Pancreas (tissue), 10 donors: ENCODE measurements at regions not wholly inside any gene's neighbourhood (a gene's known extent, or its start where the extent isn't known, plus 50 kb on each side); places are given as distances from the start of the nearest gene placed in this dataset.

ENCODE experiments used
- ATAC-seq, 4 donors: fragments of 200-7000 bp; cut with Tn5 transposase; one replicate each; pipeline versions ENCODE4 v1.8.0 to v1.9.1; 2020; ENCODE audit warnings: mild to moderate bottlenecking in 4 of 4, moderate library complexity in 4 of 4
- DNase-seq, 6 donors: peaks; one replicate each; pipeline ENCODE4 v3.0.0-alpha.2; 2020
- FAIRE-seq: peaks from 2 replicates; lab custom pipeline; 2012; peaks lifted over from hg19 to GRCh38; lab: Jason Lieb, UNC
- H3K27ac ChIP-seq, 4 donors: fragments of 200-600 bp; sonication (generic); 1 replicate in 3 of 4; 2 replicates in 1 of 4; pipeline versions ENCODE4 v1.5.0 to v1.8.0; 2020
- H3K27me3 ChIP-seq, 4 donors: fragments of 200-600 bp; one replicate each; pipeline ENCODE4 v1.8.0; 2021
- H3K36me3 ChIP-seq, 3 donors: fragments of 200-600 bp; sonication (generic) in 1 of 3; one replicate each; pipeline versions ENCODE4 v1.5.0 to v1.8.0; 2020 to 2021
- H3K4me1 ChIP-seq, 3 donors: fragments of 200-600 bp; one replicate each; pipeline ENCODE4 v1.8.0; 2021
- H3K4me3 ChIP-seq, 4 donors: fragments of 200-600 bp; sonication (generic) in 2 of 4; one replicate each; pipeline versions ENCODE4 v1.5.0 to v1.8.0; 2020 to 2021
- H3K9me3 ChIP-seq, 4 donors: fragments of 200-600 bp; one replicate each; pipeline ENCODE4 v1.8.0; 2021
- CTCF ChIP-seq, 4 donors: fragments of 200-600 bp; sonication (generic) in 3 of 4; IDR thresholded peaks; one replicate each; pipeline versions ENCODE4 v1.5.0 to v1.8.0; 2021; ENCODE audit warnings: antibody characterized with exemption in 4 of 4
- WGBS, 2 donors: extraction: QIAGEN DNeasy Blood & Tissue Kit; methylation state at CpG; one replicate each; pipeline ENCODE4 v1.1.7; 2013; 5-methylcytosine and 5-hydroxymethylcytosine counted together
- intact Hi-C, 3 donors: fragments of 100-400 bp; cut with DNase I; formaldehyde crosslinking; loops; one replicate each; pipeline versions ENCODE4 v1.11.1 to v1.14.2; 2022
- donor health status: healthy with polysubstance abuse.
- donor health status: DM: no; HTN: no; CAD: no; lungs with moderate emphysema.
- donor health status: DM: no; HTN: no; CAD: no.
- donor health status: control.
- donor health status: control.
- donor health status: Bipolar disorder and iron deficiency.
- donor health status: DM: yes; HTN: yes; CAD: no.
- donor health status: DM: no; HTN: no; CAD: no.
- donor health status: DM: no; HTN: no; CAD: no.
- donor health status: DM: yes; HTN: yes; CAD: no.

- H3K27me3 ChIP-seq: peaks cover 0 to 11% (median 0%) of the 10 kb centered on the region in 4 donors
- TF ChIP-seq CTCF (IDR thresholded peaks at IDR 0.05): no peak
- no peaks in the 10 kb centered on the region for H3K36me3 ChIP-seq
- H3K27ac ChIP-seq: no peak overlapping the region
- H3K4me3 ChIP-seq: no peak overlapping the region
- no peak for FAIRE-seq
- no peaks in the 10 kb centered on the region for H3K9me3 ChIP-seq
- DNase-seq: no peak
- no peaks in the 10 kb centered on the region for H3K4me1 ChIP-seq
- intact Hi-C loops: no loop called here
- WGBS, 2 donors: 77 to 84% methylated on average over 3 of the region's 3 CpGs
- ATAC-seq: no peak
These were observed 102.1 kb downstream of the ASB9 start for GRCh38 chrX:15167826-15168225.

GRCh38 chrX:15165832-15166231, 104.1 kb downstream of the ASB9 start:
- no peak for TF ChIP-seq CTCF (IDR thresholded peaks at IDR 0.05)
- Histone ChIP-seq H3K27ac (no peak overlapping the region), H3K27me3 (peaks cover 0 to 11% (median 0%) of the 10 kb centered on the region in 4 donors), H3K9me3 (no peaks in the 10 kb centered on the region), H3K36me3 (no peaks in the 10 kb centered on the region), H3K4me3 (no peak overlapping the region), H3K4me1 (no peaks in the 10 kb centered on the region)
- FAIRE-seq (no peak), ATAC-seq (no peak), DNase-seq (no peak)
- intact Hi-C loops: no loop called here
- 54 to 74% methylated on average over 4 of the region's 4 CpGs for WGBS, 2 donors

- WGBS, 2 donors: 60 to 82% methylated on average over 3 of the region's 3 CpGs
- Histone ChIP-seq H3K27ac (no peak overlapping the region), H3K36me3 (no peaks in the 10 kb centered on the region), H3K4me1 (no peaks in the 10 kb centered on the region), H3K9me3 (no peaks in the 10 kb centered on the region), H3K27me3 (peaks cover 0 to 2% (median 0%) of the 10 kb centered on the region in 4 donors), H3K4me3 (no peak overlapping the region)
- no peak for DNase-seq
- TF ChIP-seq CTCF (IDR thresholded peaks at IDR 0.05): no peak
- FAIRE-seq: peak; percentile 39
- intact Hi-C loops: no loop called here
- no peak for ATAC-seq
These were observed 106.8 kb downstream of the ASB9 start for GRCh38 chrX:15163131-15163530.

- Histone ChIP-seq H3K27ac (no peak overlapping the region), H3K36me3 (no peaks in the 10 kb centered on the region), H3K4me1 (no peaks in the 10 kb centered on the region), H3K9me3 (no peaks in the 10 kb centered on the region), H3K4me3 (no peak overlapping the region), H3K27me3 (peaks cover 0 to 3% (median 0%) of the 10 kb centered on the region in 4 donors)
- intact Hi-C loops: no loop called here
- DNase-seq (no peak), ATAC-seq (peak in 1 of 4 donors; percentile 21), FAIRE-seq (peak; percentile 43)
- 25 to 26% methylated on average over 5 of the region's 5 CpGs for WGBS, 2 donors
- no peak for TF ChIP-seq CTCF (IDR thresholded peaks at IDR 0.05)
These were observed 109.3 kb downstream of the ASB9 start for GRCh38 chrX:15160558-15161095.

GRCh38 chrX:15158736-15159406, 111.0 kb downstream of the ASB9 start:
- no peak for ATAC-seq
- H3K4me3 ChIP-seq: no peak overlapping the region
- no peaks in the 10 kb centered on the region for H3K4me1 ChIP-seq
- H3K9me3 ChIP-seq: no peaks in the 10 kb centered on the region
- FAIRE-seq: no peak
- H3K36me3 ChIP-seq: no peaks in the 10 kb centered on the region
- no peak for TF ChIP-seq CTCF (IDR thresholded peaks at IDR 0.05)
- WGBS, 2 donors: 76 to 82% methylated on average over 7 of the region's 7 CpGs
- DNase-seq: no peak
- intact Hi-C loops: no loop called here
- peaks cover 0 to 3% (median 1%) of the 10 kb centered on the region in 4 donors for H3K27me3 ChIP-seq
- no peak overlapping the region for H3K27ac ChIP-seq
